ENCODE measurements at regions not wholly inside any gene's neighbourhood (a gene's known extent, or its start where the extent isn't known, plus 50 kb on each side); places are given as distances from the start of the nearest gene placed in this dataset.

DNA sequence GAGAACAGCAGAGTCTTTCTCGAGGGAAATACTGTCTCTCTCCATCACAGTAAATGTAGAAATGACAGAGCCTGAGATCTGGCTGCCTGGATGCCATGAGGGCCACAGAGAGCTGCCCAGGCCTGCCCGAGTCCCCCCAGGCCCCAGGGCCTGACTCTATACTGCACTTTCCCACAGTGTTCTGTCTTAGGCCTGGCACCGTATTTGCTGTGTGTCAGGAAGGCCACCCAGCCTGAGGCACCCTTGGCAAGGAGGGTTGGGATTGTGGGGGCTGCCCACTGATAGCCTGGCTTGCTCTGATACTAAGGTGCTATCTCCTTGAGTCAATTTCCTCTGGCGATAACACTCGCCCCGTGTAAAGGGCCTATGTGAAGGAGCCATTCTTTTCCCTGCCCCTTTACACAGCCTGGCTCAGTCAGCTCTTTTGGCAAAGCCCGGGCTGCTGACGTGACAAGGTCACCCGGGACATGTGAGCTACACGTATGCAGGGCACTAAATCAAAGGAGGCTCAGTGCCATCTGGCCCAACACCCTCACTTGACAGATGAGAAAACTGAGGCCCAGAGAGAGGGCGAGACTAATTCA, 630.1 kb upstream of the KLF4 start:
- TF ChIP-seq ZNF510 (tag by site-specific recombination; IDR thresholded peaks at IDR 0.05; ENCODE audit: insufficient replicate concordance) (no peak), ZNF660 (tag by site-specific recombination; IDR thresholded peaks at IDR 0.05) (no peak), ZNF558 (tag by site-specific recombination; IDR thresholded peaks at IDR 0.05) (no peak), ZNF302 (tag by site-specific recombination; IDR thresholded peaks at IDR 0.05; ENCODE audit: low read depth) (no peak), GFI1B (tag by site-specific recombination; IDR thresholded peaks at IDR 0.05) (no peak), ZNF747 (tag by site-specific recombination; IDR thresholded peaks at IDR 0.05) (no peak), AEBP2 (tag by site-specific recombination; IDR thresholded peaks at IDR 0.05; ENCODE audit: borderline replicate concordance) (no peak), ZNF785 (tag by site-specific recombination; IDR thresholded peaks at IDR 0.05) (no peak), ZNF223 (tag by site-specific recombination; IDR thresholded peaks at IDR 0.05) (no peak)
- TF ChIP-seq, protein P1, sequence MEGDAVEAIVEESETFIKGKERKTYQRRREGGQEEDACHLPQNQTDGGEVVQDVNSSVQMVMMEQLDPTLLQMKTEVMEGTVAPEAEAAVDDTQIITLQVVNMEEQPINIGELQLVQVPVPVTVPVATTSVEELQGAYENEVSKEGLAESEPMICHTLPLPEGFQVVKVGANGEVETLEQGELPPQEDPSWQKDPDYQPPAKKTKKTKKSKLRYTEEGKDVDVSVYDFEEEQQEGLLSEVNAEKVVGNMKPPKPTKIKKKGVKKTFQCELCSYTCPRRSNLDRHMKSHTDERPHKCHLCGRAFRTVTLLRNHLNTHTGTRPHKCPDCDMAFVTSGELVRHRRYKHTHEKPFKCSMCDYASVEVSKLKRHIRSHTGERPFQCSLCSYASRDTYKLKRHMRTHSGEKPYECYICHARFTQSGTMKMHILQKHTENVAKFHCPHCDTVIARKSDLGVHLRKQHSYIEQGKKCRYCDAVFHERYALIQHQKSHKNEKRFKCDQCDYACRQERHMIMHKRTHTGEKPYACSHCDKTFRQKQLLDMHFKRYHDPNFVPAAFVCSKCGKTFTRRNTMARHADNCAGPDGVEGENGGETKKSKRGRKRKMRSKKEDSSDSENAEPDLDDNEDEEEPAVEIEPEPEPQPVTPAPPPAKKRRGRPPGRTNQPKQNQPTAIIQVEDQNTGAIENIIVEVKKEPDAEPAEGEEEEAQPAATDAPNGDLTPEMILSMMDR (tag by site-specific recombination; IDR thresholded peaks at IDR 0.05), result no peak
- TF ChIP-seq, protein P2, sequence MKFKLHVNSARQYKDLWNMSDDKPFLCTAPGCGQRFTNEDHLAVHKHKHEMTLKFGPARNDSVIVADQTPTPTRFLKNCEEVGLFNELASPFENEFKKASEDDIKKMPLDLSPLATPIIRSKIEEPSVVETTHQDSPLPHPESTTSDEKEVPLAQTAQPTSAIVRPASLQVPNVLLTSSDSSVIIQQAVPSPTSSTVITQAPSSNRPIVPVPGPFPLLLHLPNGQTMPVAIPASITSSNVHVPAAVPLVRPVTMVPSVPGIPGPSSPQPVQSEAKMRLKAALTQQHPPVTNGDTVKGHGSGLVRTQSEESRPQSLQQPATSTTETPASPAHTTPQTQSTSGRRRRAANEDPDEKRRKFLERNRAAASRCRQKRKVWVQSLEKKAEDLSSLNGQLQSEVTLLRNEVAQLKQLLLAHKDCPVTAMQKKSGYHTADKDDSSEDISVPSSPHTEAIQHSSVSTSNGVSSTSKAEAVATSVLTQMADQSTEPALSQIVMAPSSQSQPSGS (tag by site-specific recombination; IDR thresholded peaks at IDR 0.05; ENCODE audit: low read depth), result no peak
- TF ChIP-seq, protein P3, sequence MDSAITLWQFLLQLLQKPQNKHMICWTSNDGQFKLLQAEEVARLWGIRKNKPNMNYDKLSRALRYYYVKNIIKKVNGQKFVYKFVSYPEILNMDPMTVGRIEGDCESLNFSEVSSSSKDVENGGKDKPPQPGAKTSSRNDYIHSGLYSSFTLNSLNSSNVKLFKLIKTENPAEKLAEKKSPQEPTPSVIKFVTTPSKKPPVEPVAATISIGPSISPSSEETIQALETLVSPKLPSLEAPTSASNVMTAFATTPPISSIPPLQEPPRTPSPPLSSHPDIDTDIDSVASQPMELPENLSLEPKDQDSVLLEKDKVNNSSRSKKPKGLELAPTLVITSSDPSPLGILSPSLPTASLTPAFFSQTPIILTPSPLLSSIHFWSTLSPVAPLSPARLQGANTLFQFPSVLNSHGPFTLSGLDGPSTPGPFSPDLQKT (IDR thresholded peaks at IDR 0.05; ENCODE audit: borderline replicate concordance, low read depth, low read length), result no peak
